ENCODE measurements at regions not wholly inside any gene's neighbourhood (a gene's known extent, or its start where the extent isn't known, plus 50 kb on each side); places are given as distances from the start of the nearest gene placed in this dataset.

DNA sequence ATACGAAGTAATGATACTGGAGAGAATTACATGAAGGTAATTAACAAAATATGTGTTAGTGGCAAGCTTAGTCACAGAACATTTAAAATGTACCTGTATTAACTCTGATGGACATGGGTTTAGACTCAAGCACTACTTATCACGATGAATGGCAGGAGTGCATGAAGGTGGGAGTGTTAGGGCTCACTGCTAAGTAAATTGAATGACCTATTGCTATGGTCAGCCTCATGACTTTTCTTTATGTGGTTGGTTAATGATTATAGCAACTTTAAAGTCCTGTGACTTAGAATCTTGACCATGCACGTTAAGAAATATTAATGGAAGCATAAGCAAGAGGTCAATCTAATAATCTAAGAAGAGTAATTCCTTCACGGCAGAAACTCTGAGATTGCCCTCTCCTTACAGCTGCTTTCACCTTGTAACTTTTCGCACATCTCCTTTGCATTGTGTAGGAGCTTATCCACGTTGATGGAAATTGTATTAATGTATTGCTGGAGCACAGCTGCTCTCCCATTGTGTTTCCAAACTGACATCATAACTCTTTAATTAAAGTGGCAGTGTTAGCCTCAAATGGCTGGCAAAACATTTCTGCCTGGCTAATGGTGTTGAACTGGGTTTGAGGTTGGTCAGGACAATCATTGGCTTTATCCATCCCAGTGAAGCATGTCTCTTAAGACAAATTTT lies 114.5 kb downstream of the RXFP2 start:
- DNase-seq (ENCODE audit: low spot score in 2 of 2) (no peak), ATAC-seq (ENCODE audit: low read depth) (no peak)
- Mint-ChIP-seq H3K9me3 (no peaks in the 10 kb centered on the region), H3K27ac (no peak overlapping the region), H3K27me3 (no peaks in the 10 kb centered on the region), H3K36me3 (no peaks in the 10 kb centered on the region), H3K4me1 (no peaks in the 10 kb centered on the region), H3K4me3 (no peak overlapping the region)

DNA sequence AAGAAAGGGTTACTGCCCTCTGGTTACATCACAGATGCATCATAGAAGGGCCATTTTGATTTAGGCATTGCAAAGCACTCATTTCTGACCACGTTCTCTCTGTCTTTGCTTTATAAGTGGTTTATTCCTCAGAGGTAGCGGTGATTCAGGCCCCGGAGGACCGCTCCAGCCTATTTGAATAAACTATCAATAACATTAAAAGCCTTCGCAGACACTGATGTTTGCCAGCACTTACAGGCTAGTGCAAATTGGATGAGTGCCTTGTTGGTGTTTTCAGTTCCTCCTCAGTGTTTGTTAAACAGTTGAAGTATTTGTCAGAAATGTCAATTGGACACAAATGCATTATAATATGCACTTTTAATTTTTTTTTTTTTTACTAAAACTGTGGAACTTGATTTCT lies 120.2 kb downstream of the RXFP2 start:
- no peaks in the 10 kb centered on the region for H3K36me3 Mint-ChIP-seq
- DNase-seq (ENCODE audit: low spot score in 2 of 2) (no peak), ATAC-seq (ENCODE audit: low read depth) (peak; percentile 42)
- no peaks in the 10 kb centered on the region for H3K9me3 Mint-ChIP-seq
- H3K4me1 Mint-ChIP-seq: peaks cover 5% of the 10 kb centered on the region
- no peak overlapping the region for H3K4me3 Mint-ChIP-seq
- peaks cover 2% of the 10 kb centered on the region for H3K27me3 Mint-ChIP-seq
- H3K27ac Mint-ChIP-seq: no peak overlapping the region

DNA sequence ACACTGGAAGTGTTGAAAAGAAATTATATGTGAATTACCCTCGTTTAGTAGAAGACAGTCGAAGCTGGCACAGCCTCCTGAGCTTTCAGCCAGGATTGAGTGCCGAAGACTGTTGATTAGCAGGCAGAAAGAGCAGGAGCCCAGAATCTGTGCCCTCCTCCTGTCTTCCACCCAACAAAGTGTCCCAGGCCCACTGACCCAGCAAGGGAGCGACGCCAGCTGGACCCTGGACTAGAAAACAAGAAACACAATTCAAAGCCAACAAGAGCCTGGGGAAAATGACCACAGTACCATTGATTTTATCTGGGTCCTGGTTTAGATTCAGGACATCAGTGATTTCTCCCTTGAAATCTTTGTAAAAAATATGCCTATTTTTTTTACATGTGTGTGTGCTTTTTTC lies 120.7 kb downstream of the RXFP2 start:
- no peaks in the 10 kb centered on the region for H3K36me3 Mint-ChIP-seq

DNA sequence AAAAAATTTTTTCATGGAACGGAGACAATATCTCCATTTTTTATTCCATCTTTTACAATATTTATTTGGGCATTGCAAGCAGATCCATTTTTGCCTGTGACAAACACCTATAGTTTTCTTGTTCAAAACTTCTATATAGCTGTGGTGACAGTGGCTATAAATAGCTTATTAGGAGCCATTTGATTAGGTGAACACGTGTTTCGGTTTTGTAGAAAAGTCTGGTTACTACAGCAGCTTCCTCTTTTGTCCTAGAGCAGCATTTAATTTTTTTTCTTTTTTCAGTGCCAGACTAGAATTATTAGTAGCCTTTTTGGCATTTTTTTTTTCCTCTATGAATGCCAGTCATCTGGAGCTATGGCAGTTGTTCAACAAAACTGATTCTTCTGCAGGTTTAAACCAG lies 123.5 kb downstream of the RXFP2 start:
- no peak overlapping the region for H3K4me3 Mint-ChIP-seq
- peak; percentile 88 for ATAC-seq (ENCODE audit: low read depth)
- DNase-seq (ENCODE audit: low spot score in 2 of 2): no peak
- H3K27ac Mint-ChIP-seq: no peak overlapping the region
- peaks cover 8% of the 10 kb centered on the region for H3K4me1 Mint-ChIP-seq
- H3K36me3 Mint-ChIP-seq: no peaks in the 10 kb centered on the region
- peaks cover 2% of the 10 kb centered on the region for H3K27me3 Mint-ChIP-seq
- H3K9me3 Mint-ChIP-seq: no peaks in the 10 kb centered on the region

More for the DNA sequence above, 120.7 kb downstream of the RXFP2 start:
- Mint-ChIP-seq H3K27ac (no peak overlapping the region), H3K9me3 (no peaks in the 10 kb centered on the region), H3K4me1 (peaks cover 5% of the 10 kb centered on the region), H3K4me3 (no peak overlapping the region), H3K27me3 (peaks cover 2% of the 10 kb centered on the region)
- no peak for ATAC-seq (ENCODE audit: low read depth)
- no peak for DNase-seq (ENCODE audit: low spot score in 2 of 2)

DNA sequence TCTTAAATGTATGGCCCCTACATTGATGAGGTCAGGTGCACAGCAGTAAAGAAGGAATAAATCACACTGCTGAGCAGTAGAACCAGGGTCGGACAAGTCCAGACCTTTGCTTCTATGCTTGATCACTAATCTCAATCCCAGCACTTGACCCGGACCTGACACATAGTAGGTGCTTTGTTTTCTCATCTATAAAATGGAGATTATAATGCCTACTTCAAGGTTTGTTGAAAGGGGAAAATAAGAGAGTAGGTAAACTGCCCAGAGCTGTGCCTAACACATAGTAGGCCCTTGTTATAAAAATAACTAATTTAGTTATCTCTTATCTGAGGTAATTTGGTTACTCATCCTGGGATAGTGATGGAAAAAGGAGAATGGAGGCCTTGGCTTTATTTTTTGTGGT lies 125.0 kb downstream of the RXFP2 start:
- no peaks in the 10 kb centered on the region for H3K36me3 Mint-ChIP-seq
- no peak overlapping the region for H3K27ac Mint-ChIP-seq
- peaks cover 5% of the 10 kb centered on the region for H3K4me1 Mint-ChIP-seq
- no peak for ATAC-seq (ENCODE audit: low read depth)
- no peak overlapping the region for H3K4me3 Mint-ChIP-seq
- H3K27me3 Mint-ChIP-seq: no peaks in the 10 kb centered on the region
- H3K9me3 Mint-ChIP-seq: no peaks in the 10 kb centered on the region
- no peak for DNase-seq (ENCODE audit: low spot score in 2 of 2)

DNA sequence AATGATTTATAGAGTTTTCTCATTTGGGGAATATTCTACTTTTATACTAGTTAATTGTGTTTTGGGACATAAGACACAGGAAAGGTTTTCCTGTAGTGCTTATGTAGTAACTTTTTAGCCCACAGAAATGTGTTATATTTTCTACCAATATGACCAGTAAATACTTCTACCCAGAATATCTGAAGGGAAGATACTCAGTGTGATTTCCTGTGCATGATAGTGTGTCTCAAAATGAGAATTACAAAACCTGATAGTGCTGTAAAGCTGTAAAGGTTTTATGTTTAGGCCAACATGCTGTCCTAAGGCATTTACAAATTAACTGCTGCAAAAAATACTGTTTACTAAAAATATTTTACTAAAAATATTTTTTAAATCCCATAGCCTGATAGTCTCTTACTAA lies 126.8 kb downstream of the RXFP2 start:
- Mint-ChIP-seq H3K9me3 (no peaks in the 10 kb centered on the region), H3K27ac (no peak overlapping the region), H3K4me3 (no peak overlapping the region), H3K27me3 (peaks cover under 1% of the 10 kb centered on the region), H3K4me1 (peaks cover 5% of the 10 kb centered on the region), H3K36me3 (no peaks in the 10 kb centered on the region)
- ATAC-seq (ENCODE audit: low read depth): no peak
- DNase-seq (ENCODE audit: low spot score in 2 of 2): no peak

DNA sequence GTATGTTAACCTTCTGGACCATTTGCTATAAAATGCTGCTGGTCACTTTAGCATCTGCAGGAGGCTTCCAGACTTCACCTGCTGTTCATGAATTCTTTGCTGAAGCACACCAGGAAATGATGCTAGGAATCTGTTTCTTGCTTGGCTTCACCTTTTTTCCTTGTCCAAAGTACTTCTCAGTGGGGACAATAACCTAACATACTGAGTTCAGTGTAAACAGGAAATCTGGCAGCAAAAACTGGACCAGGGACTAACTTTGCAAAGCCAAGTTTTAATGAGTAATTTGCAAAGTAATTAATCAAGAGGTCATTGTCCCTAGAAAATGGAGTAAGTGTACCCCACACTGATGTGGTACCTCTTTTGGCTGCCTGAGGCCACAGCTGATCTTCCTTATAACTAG lies 128.4 kb downstream of the RXFP2 start:
- no peak for ATAC-seq (ENCODE audit: low read depth)
- no peaks in the 10 kb centered on the region for H3K9me3 Mint-ChIP-seq
- H3K27me3 Mint-ChIP-seq: peaks cover 2% of the 10 kb centered on the region
- DNase-seq (ENCODE audit: low spot score in 2 of 2): no peak
- no peaks in the 10 kb centered on the region for H3K36me3 Mint-ChIP-seq
- H3K27ac Mint-ChIP-seq: no peak overlapping the region
- H3K4me1 Mint-ChIP-seq: peaks cover 3% of the 10 kb centered on the region
- no peak overlapping the region for H3K4me3 Mint-ChIP-seq

DNA sequence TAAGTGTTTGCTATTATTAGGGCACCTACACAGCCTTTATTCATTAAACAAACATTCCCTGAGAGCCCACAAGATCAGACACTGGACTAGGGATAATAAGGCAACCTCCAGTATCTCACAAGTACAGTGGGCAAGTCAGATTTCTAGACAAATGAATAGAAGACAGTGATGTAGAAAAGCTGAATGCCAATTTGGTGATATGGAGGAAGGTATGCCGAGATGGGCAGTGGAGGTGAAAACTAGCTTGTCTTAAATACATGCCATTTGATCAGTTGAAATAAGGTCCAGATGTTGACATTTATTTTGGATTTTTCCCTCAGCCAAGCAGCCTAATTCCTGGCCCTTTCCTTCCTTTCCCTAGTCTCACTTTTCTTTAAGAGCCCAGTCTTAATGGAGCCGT lies 130.3 kb downstream of the RXFP2 start:
- H3K27ac Mint-ChIP-seq: no peak overlapping the region
- no peak overlapping the region for H3K4me3 Mint-ChIP-seq
- peaks cover 4% of the 10 kb centered on the region for H3K27me3 Mint-ChIP-seq
- H3K36me3 Mint-ChIP-seq: no peaks in the 10 kb centered on the region
- H3K9me3 Mint-ChIP-seq: no peaks in the 10 kb centered on the region
- DNase-seq (ENCODE audit: low spot score in 2 of 2) (no peak), ATAC-seq (ENCODE audit: low read depth) (no peak)
- peaks cover 3% of the 10 kb centered on the region for H3K4me1 Mint-ChIP-seq

DNA sequence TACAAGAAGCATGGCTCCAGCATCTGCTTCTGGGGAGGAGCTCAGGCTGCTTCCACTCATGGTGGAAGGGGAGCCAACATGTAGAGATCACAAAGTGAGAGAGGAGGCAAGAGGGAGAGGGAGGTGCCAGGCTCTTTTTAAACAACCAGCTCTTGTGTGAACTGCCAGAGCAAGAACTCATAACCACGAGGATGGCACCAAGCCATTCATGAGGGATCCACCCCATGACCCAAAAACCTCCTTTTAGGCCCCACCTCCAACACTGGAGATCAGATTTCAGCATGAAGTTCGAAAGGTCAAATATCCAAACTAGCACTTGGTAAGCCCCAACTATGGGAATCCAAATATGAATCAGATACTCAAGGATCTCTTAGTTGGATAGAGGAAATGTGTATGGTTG lies 131.2 kb downstream of the RXFP2 start:
- H3K27me3 Mint-ChIP-seq: peaks cover 4% of the 10 kb centered on the region
- H3K36me3 Mint-ChIP-seq: no peaks in the 10 kb centered on the region
- no peak overlapping the region for H3K27ac Mint-ChIP-seq
- ATAC-seq (ENCODE audit: low read depth): no peak
- H3K4me3 Mint-ChIP-seq: no peak overlapping the region
- no peak for DNase-seq (ENCODE audit: low spot score in 2 of 2)
- H3K4me1 Mint-ChIP-seq: peaks cover under 1% of the 10 kb centered on the region
- no peaks in the 10 kb centered on the region for H3K9me3 Mint-ChIP-seq

DNA sequence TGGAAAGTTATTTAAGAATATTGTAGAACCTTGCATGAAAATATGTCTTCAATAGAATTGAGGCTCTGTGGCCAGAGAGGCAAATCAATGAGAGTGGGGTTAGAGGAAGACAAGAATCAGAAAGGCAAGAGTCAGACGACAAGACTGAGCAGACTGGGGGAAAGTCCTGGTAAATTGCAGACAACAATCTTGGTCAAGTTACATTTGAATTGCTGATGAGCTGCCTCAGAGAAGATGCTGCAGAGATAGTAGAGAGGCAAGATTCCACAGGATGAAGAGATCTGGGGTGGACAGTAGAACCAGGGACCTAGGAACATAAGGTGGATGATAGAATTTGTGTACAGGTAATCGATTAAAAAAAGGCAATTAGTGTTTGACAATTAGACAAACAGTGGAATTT lies 133.8 kb downstream of the RXFP2 start:
- Mint-ChIP-seq H3K9me3 (no peaks in the 10 kb centered on the region), H3K27me3 (peaks cover 5% of the 10 kb centered on the region), H3K36me3 (no peaks in the 10 kb centered on the region), H3K27ac (no peak overlapping the region), H3K4me3 (no peak overlapping the region), H3K4me1 (no peaks in the 10 kb centered on the region)
- no peak for ATAC-seq (ENCODE audit: low read depth)
- no peak for DNase-seq (ENCODE audit: low spot score in 2 of 2)

DNA sequence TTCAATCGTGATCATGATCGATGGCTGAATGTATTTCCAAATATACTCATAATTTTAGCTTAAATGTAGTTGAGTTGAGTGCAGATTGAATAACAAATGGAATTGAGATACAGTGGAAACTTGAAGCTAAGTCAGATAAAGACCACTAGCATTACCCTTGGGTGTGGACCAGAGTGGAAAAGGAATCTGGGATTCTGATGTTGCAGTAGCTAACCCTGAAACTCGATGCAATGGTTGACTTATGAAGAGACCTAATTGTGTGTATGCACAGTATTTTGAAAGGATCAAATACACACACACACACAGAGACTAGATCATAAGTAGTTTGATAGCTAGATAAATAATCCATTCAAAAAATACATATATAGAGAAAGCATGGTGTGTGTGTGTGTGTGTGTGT lies 135.8 kb downstream of the RXFP2 start:
- ATAC-seq (ENCODE audit: low read depth) (no peak), DNase-seq (ENCODE audit: low spot score in 2 of 2) (no peak)
- H3K27me3 Mint-ChIP-seq: peaks cover 5% of the 10 kb centered on the region
- no peak overlapping the region for H3K4me3 Mint-ChIP-seq
- no peaks in the 10 kb centered on the region for H3K36me3 Mint-ChIP-seq
- no peaks in the 10 kb centered on the region for H3K9me3 Mint-ChIP-seq
- no peaks in the 10 kb centered on the region for H3K4me1 Mint-ChIP-seq
- H3K27ac Mint-ChIP-seq: no peak overlapping the region

DNA sequence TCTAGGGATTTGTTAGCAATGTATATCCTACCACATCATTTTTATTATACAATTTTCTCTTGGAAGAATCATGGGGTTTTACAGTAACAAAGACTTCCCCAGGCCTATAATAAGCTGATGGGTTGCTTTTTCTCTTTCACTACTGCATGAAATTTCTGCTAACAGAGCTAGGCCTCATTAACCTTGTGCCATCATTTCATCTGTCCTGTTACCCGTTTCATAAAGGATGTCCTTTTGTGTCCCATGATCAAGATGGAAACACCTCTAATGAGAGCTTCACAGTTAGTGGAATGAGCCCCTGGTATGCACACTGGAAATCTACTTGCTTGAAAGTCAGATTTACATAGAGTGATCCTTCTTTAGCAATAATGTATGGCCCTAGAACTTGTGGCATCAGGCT lies 138.7 kb downstream of the RXFP2 start:
- no peak overlapping the region for H3K4me3 Mint-ChIP-seq
- DNase-seq (ENCODE audit: low spot score in 2 of 2): no peak
- no peaks in the 10 kb centered on the region for H3K9me3 Mint-ChIP-seq
- peaks cover 4% of the 10 kb centered on the region for H3K27me3 Mint-ChIP-seq
- peaks cover 6% of the 10 kb centered on the region for H3K4me1 Mint-ChIP-seq
- H3K36me3 Mint-ChIP-seq: no peaks in the 10 kb centered on the region
- no peak for ATAC-seq (ENCODE audit: low read depth)
- no peak overlapping the region for H3K27ac Mint-ChIP-seq

DNA sequence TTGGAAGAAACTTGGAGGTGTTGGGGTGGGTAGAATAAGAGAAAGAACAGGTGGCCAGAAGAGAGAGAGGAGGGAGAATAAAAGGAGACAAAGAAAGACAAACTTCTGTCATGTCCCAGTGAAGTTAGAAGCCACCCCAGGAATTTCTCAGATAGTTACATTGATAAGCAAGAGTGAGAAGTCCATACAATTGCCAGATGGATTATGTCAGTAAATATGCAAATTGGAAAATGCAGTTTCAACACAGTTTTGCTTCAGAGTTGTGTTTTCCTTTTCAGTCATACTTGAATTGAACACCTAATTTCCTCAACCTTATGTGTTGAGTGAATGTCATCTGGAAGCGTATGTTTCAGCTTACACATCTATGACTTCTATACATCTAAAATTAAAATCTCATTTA lies 139.2 kb downstream of the RXFP2 start:
- no peak for ATAC-seq (ENCODE audit: low read depth)
- Mint-ChIP-seq H3K27me3 (peaks cover 4% of the 10 kb centered on the region), H3K4me3 (no peak overlapping the region), H3K36me3 (no peaks in the 10 kb centered on the region), H3K9me3 (no peaks in the 10 kb centered on the region), H3K27ac (no peak overlapping the region), H3K4me1 (peaks cover 7% of the 10 kb centered on the region)
- DNase-seq (ENCODE audit: low spot score in 2 of 2): no peak

DNA sequence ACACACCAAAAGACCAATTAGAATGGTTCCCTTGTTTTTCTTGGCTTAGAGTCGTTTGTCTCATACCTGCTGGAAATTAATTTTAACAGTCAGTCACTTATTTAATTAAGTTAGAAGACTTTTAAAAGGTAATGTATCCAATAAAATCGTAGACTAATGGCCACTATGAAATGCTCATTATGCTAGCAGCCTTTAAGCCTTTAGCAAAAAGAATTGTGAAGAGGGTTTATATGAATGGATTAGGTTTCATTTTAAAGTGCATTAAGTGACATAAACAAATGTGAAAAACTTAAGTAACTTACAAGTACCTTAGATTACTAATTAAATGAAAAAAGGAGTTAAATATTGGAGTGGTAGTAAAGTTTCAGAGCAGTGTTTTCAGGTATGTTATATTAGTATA lies 139.6 kb downstream of the RXFP2 start:
- DNase-seq (ENCODE audit: low spot score in 2 of 2) (no peak), ATAC-seq (ENCODE audit: low read depth) (no peak)
- Mint-ChIP-seq H3K4me3 (no peak overlapping the region), H3K4me1 (peaks cover 7% of the 10 kb centered on the region), H3K9me3 (no peaks in the 10 kb centered on the region), H3K36me3 (no peaks in the 10 kb centered on the region), H3K27ac (no peak overlapping the region), H3K27me3 (peaks cover 3% of the 10 kb centered on the region)

DNA sequence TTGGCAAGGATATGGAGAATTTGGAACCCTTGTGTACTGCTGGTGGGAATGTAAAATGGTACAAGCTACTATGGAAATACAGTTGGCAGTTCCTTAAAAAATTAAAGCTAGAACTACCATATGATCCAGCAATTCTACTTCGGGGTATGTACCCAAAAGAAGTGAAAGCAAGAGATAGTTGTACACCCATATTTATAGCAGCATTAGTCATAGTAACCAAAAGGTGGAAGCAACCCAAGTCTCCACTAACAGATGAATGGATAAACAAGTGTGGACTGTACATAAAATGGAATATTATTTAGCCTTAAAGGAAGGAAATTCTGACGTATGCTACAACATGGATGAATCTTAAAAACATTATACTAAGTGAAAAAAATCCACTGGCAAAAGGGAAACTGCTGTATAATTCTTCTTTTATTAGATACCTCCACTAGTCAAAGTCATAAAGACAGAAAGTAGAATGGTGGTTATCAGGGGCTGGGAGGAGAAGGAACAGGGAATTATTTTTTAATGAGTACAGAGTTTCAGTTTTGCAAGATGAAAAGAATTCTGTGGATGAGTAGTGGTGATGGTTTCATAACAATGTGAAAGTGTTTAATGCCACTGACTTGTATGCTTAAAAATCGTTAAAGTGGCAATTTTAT lies 141.6 kb downstream of the RXFP2 start:
- no peak for DNase-seq (ENCODE audit: low spot score in 2 of 2)
- no peak for ATAC-seq (ENCODE audit: low read depth)
- Mint-ChIP-seq H3K4me3 (no peak overlapping the region), H3K27me3 (peaks cover 3% of the 10 kb centered on the region), H3K9me3 (no peaks in the 10 kb centered on the region), H3K27ac (no peak overlapping the region), H3K36me3 (no peaks in the 10 kb centered on the region), H3K4me1 (peaks cover 12% of the 10 kb centered on the region)
